ENCODE measurements at regions not wholly inside any gene's neighbourhood (a gene's known extent, or its start where the extent isn't known, plus 50 kb on each side); places are given as distances from the start of the nearest gene placed in this dataset.
"Not testable (repeated sequence)": the region's sequence is repeated elsewhere in the genome, so short reads cannot be mapped to it uniquely, and the experiment has no call there.

DNA sequence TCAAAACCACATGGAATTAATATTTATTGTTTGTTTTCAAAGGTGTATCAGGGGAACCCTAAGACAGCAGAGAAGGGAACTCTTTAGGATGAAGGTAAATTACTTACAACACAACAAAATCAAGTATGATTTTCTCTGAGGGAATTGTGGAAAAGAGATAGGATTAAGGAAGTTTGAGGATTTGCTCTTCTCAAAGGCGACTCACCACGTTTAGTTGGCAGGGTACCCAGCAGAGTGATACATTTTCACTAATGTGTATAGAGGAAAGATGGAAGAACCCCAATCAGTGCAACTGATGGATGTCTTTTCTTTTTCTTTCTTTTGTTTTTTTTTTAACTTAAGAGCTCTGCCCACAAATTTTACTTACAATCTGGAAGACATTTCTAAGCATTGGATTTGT lies 499.2 kb downstream of the CCER1 start:
- Histone ChIP-seq H3K23ac (ENCODE audit: low read length) (no peak overlapping the region), H2BK15ac (replicated peaks; ENCODE audit: low read depth) (no peak overlapping the region), H3K4ac (ENCODE audit: low read depth, low read length) (no peak overlapping the region), H3K27me3 (ENCODE audit: insufficient read depth, low read length, poor library complexity) (no peaks in the 10 kb centered on the region), H3K27ac (ENCODE audit: low read depth, low read length) (no peak overlapping the region), H2BK120ac (ENCODE audit: low read depth, low read length) (no peak overlapping the region), H3K4me1 (ENCODE audit: control insufficient read depth, low read depth, low read length) (no peaks in the 10 kb centered on the region), H4K5ac (ENCODE audit: low read length) (no peak overlapping the region), H4K8ac (ENCODE audit: low read depth, low read length) (no peak overlapping the region), H3K9ac (ENCODE audit: low read length) (no peak overlapping the region), H3K4me3 (ENCODE audit: low read length) (no peak overlapping the region), H3K79me2 (ENCODE audit: control insufficient read depth, insufficient read depth, low read length) (no peaks in the 10 kb centered on the region), H3K4me2 (ENCODE audit: low read length) (no peak overlapping the region), H2AK5ac (ENCODE audit: low read length) (no peak overlapping the region), H3K36me3 (ENCODE audit: control insufficient read depth, insufficient read depth, low read length) (no peaks in the 10 kb centered on the region), H3K18ac (ENCODE audit: low read length) (no peak overlapping the region), H3K79me1 (ENCODE audit: low read length) (no peaks in the 10 kb centered on the region), H3K56ac (ENCODE audit: low read length) (no peak overlapping the region), H2BK5ac (ENCODE audit: low read length) (no peak overlapping the region)
- DNase-seq, result no peak
- WGBS (ENCODE audit: extremely low coverage, insufficient coverage, low lambda C conversion rate), result no CpG with 5 or more reads among the region's 2 CpGs

DNA sequence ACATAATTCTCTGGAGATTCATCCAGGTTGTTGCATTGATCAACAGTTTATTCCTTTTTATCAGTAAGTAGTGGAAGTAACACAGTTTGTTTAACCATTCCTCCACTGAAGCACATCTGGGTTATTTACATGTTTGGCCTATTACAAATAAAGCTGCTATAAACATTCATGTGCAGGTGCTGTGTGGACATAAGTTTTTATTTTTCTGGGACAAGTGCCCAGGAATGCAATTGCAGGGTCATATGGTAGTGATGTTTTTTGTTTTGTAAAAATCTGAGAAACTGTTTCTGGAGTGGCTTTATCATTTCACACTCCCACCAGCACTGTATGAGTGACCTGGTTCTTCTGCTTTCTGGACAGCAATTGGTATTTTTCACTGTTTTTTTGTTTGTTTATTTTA lies 505.4 kb downstream of the CCER1 start:
- Histone ChIP-seq H2AK5ac (ENCODE audit: low read length) (no peak overlapping the region), H2BK5ac (ENCODE audit: low read length) (no peak overlapping the region), H2BK120ac (ENCODE audit: low read depth, low read length) (no peak overlapping the region), H2BK15ac (replicated peaks; ENCODE audit: low read depth) (no peak overlapping the region), H3K4me3 (ENCODE audit: low read length) (no peak overlapping the region), H3K79me2 (ENCODE audit: control insufficient read depth, insufficient read depth, low read length) (no peaks in the 10 kb centered on the region), H4K5ac (ENCODE audit: low read length) (no peak overlapping the region), H3K4me1 (ENCODE audit: control insufficient read depth, low read depth, low read length) (no peaks in the 10 kb centered on the region), H3K23ac (ENCODE audit: low read length) (no peak overlapping the region), H3K27ac (ENCODE audit: low read depth, low read length) (no peak overlapping the region), H3K18ac (ENCODE audit: low read length) (no peak overlapping the region), H4K8ac (ENCODE audit: low read depth, low read length) (no peak overlapping the region), H3K56ac (ENCODE audit: low read length) (no peak overlapping the region), H3K4me2 (ENCODE audit: low read length) (no peak overlapping the region), H3K27me3 (ENCODE audit: insufficient read depth, low read length, poor library complexity) (no peaks in the 10 kb centered on the region), H3K36me3 (ENCODE audit: control insufficient read depth, insufficient read depth, low read length) (no peaks in the 10 kb centered on the region), H3K79me1 (ENCODE audit: low read length) (no peaks in the 10 kb centered on the region), H3K9ac (ENCODE audit: low read length) (no peak overlapping the region), H3K4ac (ENCODE audit: low read depth, low read length) (no peak overlapping the region)
- DNase-seq, result no peak

DNA sequence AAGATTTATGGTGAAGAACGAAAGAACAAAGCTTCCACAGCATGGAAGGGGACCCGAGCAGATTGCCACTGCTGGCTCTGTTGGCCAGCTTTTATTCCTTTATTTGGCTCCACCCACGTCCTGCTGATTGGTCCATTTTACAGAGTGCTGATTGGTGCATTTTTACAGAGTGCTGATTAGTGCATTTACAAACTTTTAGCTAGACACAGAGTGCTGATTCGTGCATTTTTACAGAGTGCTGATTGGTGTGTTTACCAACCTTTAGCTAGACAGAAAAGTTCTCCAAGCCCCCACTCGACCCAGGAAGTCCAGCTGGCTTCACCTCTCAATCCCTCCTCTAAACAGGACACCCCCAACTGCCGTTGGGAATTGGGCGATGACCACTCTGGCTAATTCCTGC lies 511.5 kb downstream of the CCER1 start:
- not testable (repeated sequence) for H4K5ac ChIP-seq (ENCODE audit: low read length)

DNA sequence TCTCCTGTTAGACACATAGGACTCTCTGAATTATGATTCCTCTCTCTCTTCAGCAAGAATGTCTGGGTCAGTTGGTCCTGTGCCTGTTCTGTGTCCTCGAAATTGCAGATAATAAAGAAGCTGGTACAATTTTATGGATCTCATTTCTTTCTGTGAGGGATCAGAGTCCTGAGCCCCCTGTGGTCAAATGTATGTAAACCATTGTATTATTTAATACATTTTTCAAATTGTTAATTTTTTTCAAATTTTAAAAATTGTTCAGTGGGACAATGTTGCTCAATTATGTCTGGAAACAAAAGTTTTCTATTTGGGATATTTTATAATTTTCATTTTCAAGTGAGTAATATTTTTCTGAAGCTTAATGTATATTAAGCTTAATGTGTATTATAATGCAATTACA lies 513.5 kb downstream of the CCER1 start:
- WGBS (ENCODE audit: extremely low coverage, insufficient coverage, low lambda C conversion rate), result no CpG with 5 or more reads among the region's 1 CpG

More for the DNA sequence above, 511.5 kb downstream of the CCER1 start:
- not testable (repeated sequence) for H4K8ac ChIP-seq (ENCODE audit: low read depth, low read length); H3K4ac ChIP-seq (ENCODE audit: low read depth, low read length); H2BK120ac ChIP-seq (ENCODE audit: low read depth, low read length); H2AK5ac ChIP-seq (ENCODE audit: low read length); H3K36me3 ChIP-seq (ENCODE audit: control insufficient read depth, insufficient read depth, low read length); DNase-seq; H3K23ac ChIP-seq (ENCODE audit: low read length); H3K27ac ChIP-seq (ENCODE audit: low read depth, low read length); H3K18ac ChIP-seq (ENCODE audit: low read length); H2BK15ac ChIP-seq (replicated peaks; ENCODE audit: low read depth); H3K56ac ChIP-seq (ENCODE audit: low read length); H3K4me3 ChIP-seq (ENCODE audit: low read length); H3K4me2 ChIP-seq (ENCODE audit: low read length); H3K4me1 ChIP-seq (ENCODE audit: control insufficient read depth, low read depth, low read length); H2BK5ac ChIP-seq (ENCODE audit: low read length); H3K79me2 ChIP-seq (ENCODE audit: control insufficient read depth, insufficient read depth, low read length); H3K79me1 ChIP-seq (ENCODE audit: low read length); H3K27me3 ChIP-seq (ENCODE audit: insufficient read depth, low read length, poor library complexity); H3K9ac ChIP-seq (ENCODE audit: low read length)
- WGBS (ENCODE audit: extremely low coverage, insufficient coverage, low lambda C conversion rate), result no CpG with 5 or more reads among the region's 7 CpGs

DNA sequence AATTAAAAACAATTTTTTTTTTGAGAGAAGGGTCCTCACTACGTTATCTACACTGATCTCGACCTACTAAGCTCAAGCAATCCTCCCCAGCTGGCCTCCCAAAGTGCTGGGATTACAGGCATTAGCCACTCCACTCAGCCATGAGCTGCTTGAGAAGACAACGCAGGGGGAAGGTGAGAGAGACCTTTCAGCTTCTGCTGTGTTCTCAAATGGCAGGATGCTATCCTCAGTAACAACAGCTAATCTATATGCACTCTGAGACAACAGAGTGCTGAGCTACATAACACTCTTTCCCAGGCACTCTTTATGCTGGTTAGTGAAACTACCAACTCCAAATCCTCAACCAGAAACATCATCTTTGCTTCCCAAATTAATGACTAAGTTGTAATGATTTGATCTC lies 526.1 kb downstream of the CCER1 start:
- Histone ChIP-seq H3K4ac (ENCODE audit: low read depth, low read length) (no peak overlapping the region), H3K4me2 (ENCODE audit: low read length) (no peak overlapping the region), H2BK5ac (ENCODE audit: low read length) (no peak overlapping the region), H3K18ac (ENCODE audit: low read length) (no peak overlapping the region), H3K27me3 (ENCODE audit: insufficient read depth, low read length, poor library complexity) (no peaks in the 10 kb centered on the region), H3K4me1 (ENCODE audit: control insufficient read depth, low read depth, low read length) (no peaks in the 10 kb centered on the region), H2BK15ac (replicated peaks; ENCODE audit: low read depth) (no peak overlapping the region), H3K79me1 (ENCODE audit: low read length) (no peaks in the 10 kb centered on the region), H3K79me2 (ENCODE audit: control insufficient read depth, insufficient read depth, low read length) (no peaks in the 10 kb centered on the region), H3K56ac (ENCODE audit: low read length) (no peak overlapping the region), H3K9ac (ENCODE audit: low read length) (no peak overlapping the region), H2AK5ac (ENCODE audit: low read length) (no peak overlapping the region), H3K4me3 (ENCODE audit: low read length) (no peak overlapping the region), H3K36me3 (ENCODE audit: control insufficient read depth, insufficient read depth, low read length) (no peaks in the 10 kb centered on the region), H2BK120ac (ENCODE audit: low read depth, low read length) (no peak overlapping the region), H4K5ac (ENCODE audit: low read length) (no peak overlapping the region), H3K27ac (ENCODE audit: low read depth, low read length) (no peak overlapping the region), H3K23ac (ENCODE audit: low read length) (no peak overlapping the region), H4K8ac (ENCODE audit: low read depth, low read length) (no peak overlapping the region)
- DNase-seq, result peak; percentile 8
- WGBS (ENCODE audit: extremely low coverage, insufficient coverage, low lambda C conversion rate), result no CpG with 5 or more reads among the region's 3 CpGs

More for the DNA sequence above, 513.5 kb downstream of the CCER1 start:
- Histone ChIP-seq H2BK5ac (ENCODE audit: low read length) (no peak overlapping the region), H3K23ac (ENCODE audit: low read length) (no peak overlapping the region), H3K4me3 (ENCODE audit: low read length) (no peak overlapping the region), H3K56ac (ENCODE audit: low read length) (no peak overlapping the region), H4K5ac (ENCODE audit: low read length) (no peak overlapping the region), H3K18ac (ENCODE audit: low read length) (no peak overlapping the region), H2AK5ac (ENCODE audit: low read length) (no peak overlapping the region), H4K8ac (ENCODE audit: low read depth, low read length) (no peak overlapping the region), H3K79me2 (ENCODE audit: control insufficient read depth, insufficient read depth, low read length) (no peaks in the 10 kb centered on the region), H3K79me1 (ENCODE audit: low read length) (no peaks in the 10 kb centered on the region), H3K4me1 (ENCODE audit: control insufficient read depth, low read depth, low read length) (no peaks in the 10 kb centered on the region), H3K36me3 (ENCODE audit: control insufficient read depth, insufficient read depth, low read length) (no peaks in the 10 kb centered on the region), H2BK15ac (replicated peaks; ENCODE audit: low read depth) (no peak overlapping the region), H3K4ac (ENCODE audit: low read depth, low read length) (no peak overlapping the region), H3K9ac (ENCODE audit: low read length) (no peak overlapping the region), H2BK120ac (ENCODE audit: low read depth, low read length) (no peak overlapping the region), H3K27ac (ENCODE audit: low read depth, low read length) (no peak overlapping the region), H3K27me3 (ENCODE audit: insufficient read depth, low read length, poor library complexity) (no peaks in the 10 kb centered on the region), H3K4me2 (ENCODE audit: low read length) (no peak overlapping the region)
- no peak for DNase-seq

DNA sequence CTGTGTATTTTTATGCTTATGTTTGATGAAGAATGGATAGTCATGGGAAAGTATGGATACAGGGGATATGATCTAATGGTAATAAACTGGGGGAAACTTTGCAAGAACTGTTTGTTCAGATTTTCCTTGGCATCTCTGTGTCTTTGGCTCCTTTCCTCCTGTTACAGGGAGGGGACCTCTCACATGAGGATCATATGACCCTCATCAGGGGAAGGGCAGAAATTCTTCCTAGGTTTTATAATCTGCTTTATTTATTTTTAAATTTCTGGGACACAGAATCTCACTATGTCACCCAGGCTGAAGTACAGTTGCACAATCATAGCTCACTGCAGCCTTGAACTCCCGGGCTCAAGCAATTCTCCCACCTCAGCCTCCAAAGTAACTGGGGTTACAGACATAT lies 526.5 kb downstream of the CCER1 start:
- H3K4ac ChIP-seq (ENCODE audit: low read depth, low read length), result no peak overlapping the region
- no peaks in the 10 kb centered on the region for H3K36me3 ChIP-seq (ENCODE audit: control insufficient read depth, insufficient read depth, low read length)
- no peak for DNase-seq
- H3K9ac ChIP-seq (ENCODE audit: low read length), result no peak overlapping the region
- no peak overlapping the region for H2BK15ac ChIP-seq (replicated peaks; ENCODE audit: low read depth)
- no peak overlapping the region for H3K4me2 ChIP-seq (ENCODE audit: low read length)
- H3K23ac ChIP-seq (ENCODE audit: low read length), result no peak overlapping the region
- no peaks in the 10 kb centered on the region for H3K79me2 ChIP-seq (ENCODE audit: control insufficient read depth, insufficient read depth, low read length)
- no peak overlapping the region for H2BK5ac ChIP-seq (ENCODE audit: low read length)
- no peak overlapping the region for H4K5ac ChIP-seq (ENCODE audit: low read length)
- H3K56ac ChIP-seq (ENCODE audit: low read length), result no peak overlapping the region
- no peaks in the 10 kb centered on the region for H3K79me1 ChIP-seq (ENCODE audit: low read length)
- H4K8ac ChIP-seq (ENCODE audit: low read depth, low read length), result no peak overlapping the region
- no peak overlapping the region for H3K18ac ChIP-seq (ENCODE audit: low read length)
- H3K27me3 ChIP-seq (ENCODE audit: insufficient read depth, low read length, poor library complexity), result no peaks in the 10 kb centered on the region
- H2BK120ac ChIP-seq (ENCODE audit: low read depth, low read length), result no peak overlapping the region
- no peak overlapping the region for H3K4me3 ChIP-seq (ENCODE audit: low read length)
- H2AK5ac ChIP-seq (ENCODE audit: low read length), result no peak overlapping the region
- no CpG with 5 or more reads among the region's 1 CpG for WGBS (ENCODE audit: extremely low coverage, insufficient coverage, low lambda C conversion rate)
- no peak overlapping the region for H3K27ac ChIP-seq (ENCODE audit: low read depth, low read length)
- H3K4me1 ChIP-seq (ENCODE audit: control insufficient read depth, low read depth, low read length), result no peaks in the 10 kb centered on the region

Measured in mesendoderm (in vitro differentiated cells).